NB4 (cell line): ENCODE measurements at regions not wholly inside any gene's neighbourhood (a gene's known extent, or its start where the extent isn't known, plus 50 kb on each side); places are given as distances from the start of the nearest gene placed in this dataset.

Experiments
- CTCF ChIP-seq: IDR thresholded peaks from one replicate; pipeline ENCODE4 v1.5.1; 2012; ENCODE audit warnings: low read depth, low read length
- POLR2A ChIP-seq: IDR thresholded peaks from 2 replicates; pipeline ENCODE4 v1.6.1; 2011; ENCODE audit warnings: mild to moderate bottlenecking; ENCODE audit not compliant: insufficient read length; ENCODE audit errors: extremely low read depth

GRCh38 chr3:5796541-5796940 is 609.0 kb downstream of the EDEM1 start:
- TF ChIP-seq POLR2A (no peak), CTCF (no peak)
